Natural killer cell (primary cell): ENCODE measurements at regions not wholly inside any gene's neighbourhood (a gene's known extent, or its start where the extent isn't known, plus 50 kb on each side); places are given as distances from the start of the nearest gene placed in this dataset.

Source experiments
- ATAC-seq, 3 donors: fragments of 150-1000 bp in 2 of 3; fragments of 200-7000 bp in 1 of 3; cut with Tn5 transposase; 1 replicate in 1 of 3; 2 replicates in 2 of 3; pipeline ENCODE4 v1.10.0; 2021; ENCODE audit warnings: mild to moderate bottlenecking in 2 of 3, moderate library complexity in 2 of 3
- DNase-seq, 2 donors: peaks; one replicate each; pipeline versions ENCODE4 v3.0.0 to v3.0.0-alpha.2; 2013 to 2021; ENCODE audit warnings: mixed read lengths in 1 of 2
- H3K27ac ChIP-seq: one replicate; pipeline ENCODE4 v1.5.1; 2013; ENCODE audit warnings: mild to moderate bottlenecking, low read length
- H3K27me3 ChIP-seq: one replicate; pipeline ENCODE4 v1.6.1; 2013; ENCODE audit warnings: low read length; ENCODE audit not compliant: control insufficient read depth, insufficient read depth
- H3K36me3 ChIP-seq: one replicate; pipeline ENCODE4 v1.6.1; 2013; ENCODE audit warnings: low read length; ENCODE audit not compliant: control insufficient read depth, insufficient read depth
- H3K4me1 ChIP-seq: one replicate; pipeline ENCODE4 v1.6.1; 2013; ENCODE audit warnings: low read length; ENCODE audit not compliant: control insufficient read depth, insufficient read depth
- H3K4me3 ChIP-seq: one replicate; pipeline ENCODE4 v1.5.1; 2013; ENCODE audit warnings: low read length
- H3K9me3 ChIP-seq: one replicate; pipeline ENCODE4 v1.6.1; 2013; ENCODE audit warnings: low read length; ENCODE audit not compliant: control insufficient read depth, insufficient read depth
- H3K27ac Mint-ChIP-seq, 2 donors: one replicate each; pipeline ENCODE4 v1.8.0; 2022; ENCODE audit warnings: mild to moderate bottlenecking in 2 of 2, mixed read lengths in 2 of 2, moderate library complexity in 1 of 2
- H3K27me3 Mint-ChIP-seq, 2 donors: one replicate each; pipeline ENCODE4 v1.8.0; 2022; ENCODE audit warnings: low read depth in 2 of 2, mixed read lengths in 2 of 2
- H3K36me3 Mint-ChIP-seq: one replicate; pipeline ENCODE4 v1.8.0; 2022; ENCODE audit warnings: mixed read lengths
- H3K4me1 Mint-ChIP-seq, 2 donors: one replicate each; pipeline ENCODE4 v1.8.0; 2022; ENCODE audit warnings: mixed read lengths in 2 of 2
- H3K4me3 Mint-ChIP-seq: one replicate; pipeline ENCODE4 v1.8.0; 2022; ENCODE audit warnings: mild to moderate bottlenecking, moderate library complexity, mixed read lengths
- H3K9me3 Mint-ChIP-seq, 2 donors: one replicate each; pipeline ENCODE4 v1.8.0; 2022; ENCODE audit warnings: mixed read lengths in 2 of 2
- CTCF ChIP-seq: fragments of 200-600 bp; IDR thresholded peaks from one replicate; pipeline ENCODE4 v1.8.0; 2022; ENCODE audit warnings: antibody characterized with exemption
- WGBS: methylation state at CpG from one replicate; pipeline ENCODE4 v1.1.7; 2013; ENCODE audit warnings: missing lambda C conversion rate; ENCODE audit not compliant: insufficient coverage; 5-methylcytosine and 5-hydroxymethylcytosine counted together
- intact Hi-C: fragments of 100-400 bp; cut with micrococcal nuclease; formaldehyde crosslinking; loops from one replicate; pipeline ENCODE4 v1.14.2; 2022

GRCh38 chr3:24598695-24599470 lies 104.2 kb upstream of the THRB start:
- Histone ChIP-seq H3K27ac (no peak overlapping the region), H3K27me3 (no peaks in the 10 kb centered on the region), H3K36me3 (no peaks in the 10 kb centered on the region), H3K9me3 (no peaks in the 10 kb centered on the region), H3K4me3 (no peak overlapping the region), H3K4me1 (no peaks in the 10 kb centered on the region)
- H3K4me3 Mint-ChIP-seq = no peak overlapping the region
- H3K27me3 Mint-ChIP-seq = no peaks in the 10 kb centered on the region
- peaks cover 3 to 4% of the 10 kb centered on the region in 2 donors for H3K9me3 Mint-ChIP-seq
- no peak for TF ChIP-seq CTCF
- ATAC-seq (no peak), DNase-seq (no peak)
- no peak overlapping the region for H3K27ac Mint-ChIP-seq
- H3K36me3 Mint-ChIP-seq = no peaks in the 10 kb centered on the region
- H3K4me1 Mint-ChIP-seq = no peaks in the 10 kb centered on the region
- intact Hi-C loops = no loop called here
- 95% methylated on average over 3 of the region's 7 CpGs for WGBS

GRCh38 chr3:24601066-24601939 lies 106.7 kb upstream of the THRB start:
- no peaks in the 10 kb centered on the region for H3K36me3 ChIP-seq
- H3K4me1 ChIP-seq = no peaks in the 10 kb centered on the region
- 94% methylated on average over 8 of the region's 13 CpGs for WGBS
- H3K4me3 Mint-ChIP-seq = no peak overlapping the region
- no peaks in the 10 kb centered on the region for H3K9me3 ChIP-seq
- no peak for ATAC-seq
- DNase-seq = no peak
- no peak overlapping the region for H3K27ac ChIP-seq
- H3K27ac Mint-ChIP-seq = no peak overlapping the region
- peaks cover 0 to 4% of the 10 kb centered on the region in 2 donors for H3K9me3 Mint-ChIP-seq
- H3K27me3 ChIP-seq = no peaks in the 10 kb centered on the region
- no peaks in the 10 kb centered on the region for H3K36me3 Mint-ChIP-seq
- intact Hi-C loops = no loop called here
- TF ChIP-seq CTCF = no peak
- H3K4me1 Mint-ChIP-seq = no peaks in the 10 kb centered on the region
- H3K4me3 ChIP-seq = no peak overlapping the region
- no peaks in the 10 kb centered on the region for H3K27me3 Mint-ChIP-seq

GRCh38 chr3:24604215-24604614 lies 109.6 kb upstream of the THRB start:
- H3K27me3 Mint-ChIP-seq = no peaks in the 10 kb centered on the region
- ATAC-seq = no peak
- Histone ChIP-seq H3K36me3 (no peaks in the 10 kb centered on the region), H3K27me3 (no peaks in the 10 kb centered on the region), H3K9me3 (no peaks in the 10 kb centered on the region), H3K27ac (no peak overlapping the region), H3K4me1 (no peaks in the 10 kb centered on the region), H3K4me3 (no peak overlapping the region)
- H3K4me1 Mint-ChIP-seq = no peaks in the 10 kb centered on the region
- DNase-seq = no peak
- no peaks in the 10 kb centered on the region for H3K36me3 Mint-ChIP-seq
- H3K27ac Mint-ChIP-seq = no peak overlapping the region
- no peaks in the 10 kb centered on the region for H3K9me3 Mint-ChIP-seq
- intact Hi-C loops = no loop called here
- TF ChIP-seq CTCF = no peak
- WGBS = 93% methylated on average over 1 of the region's 1 CpG
- no peak overlapping the region for H3K4me3 Mint-ChIP-seq
